ENCODE measurements at regions not wholly inside any gene's neighbourhood (a gene's known extent, or its start where the extent isn't known, plus 50 kb on each side); places are given as distances from the start of the nearest gene placed in this dataset.
"Not testable (repeated sequence)": the region's sequence is repeated elsewhere in the genome, so short reads cannot be mapped to it uniquely, and the experiment has no call there.

DNA sequence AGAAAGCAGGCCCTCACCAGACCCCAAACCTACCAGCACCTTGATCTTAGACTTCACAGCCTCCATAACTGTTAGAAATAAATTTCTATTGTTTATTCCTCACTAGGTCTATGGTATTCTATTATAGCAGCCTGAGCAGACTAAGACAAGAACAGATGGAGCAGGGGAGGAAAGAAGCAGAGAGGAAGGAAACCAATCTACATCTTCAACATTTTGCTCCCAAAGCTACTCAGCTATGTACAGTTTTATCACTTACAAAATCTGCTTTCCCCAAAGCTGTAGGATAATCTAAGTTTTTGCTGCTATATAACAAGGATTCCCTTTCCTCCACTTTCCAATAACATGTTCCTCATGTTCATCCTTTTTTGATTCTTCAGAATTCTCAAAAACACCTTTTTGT is 274.4 kb upstream of the CHAC2 start:
- TF ChIP-seq, protein P1, sequence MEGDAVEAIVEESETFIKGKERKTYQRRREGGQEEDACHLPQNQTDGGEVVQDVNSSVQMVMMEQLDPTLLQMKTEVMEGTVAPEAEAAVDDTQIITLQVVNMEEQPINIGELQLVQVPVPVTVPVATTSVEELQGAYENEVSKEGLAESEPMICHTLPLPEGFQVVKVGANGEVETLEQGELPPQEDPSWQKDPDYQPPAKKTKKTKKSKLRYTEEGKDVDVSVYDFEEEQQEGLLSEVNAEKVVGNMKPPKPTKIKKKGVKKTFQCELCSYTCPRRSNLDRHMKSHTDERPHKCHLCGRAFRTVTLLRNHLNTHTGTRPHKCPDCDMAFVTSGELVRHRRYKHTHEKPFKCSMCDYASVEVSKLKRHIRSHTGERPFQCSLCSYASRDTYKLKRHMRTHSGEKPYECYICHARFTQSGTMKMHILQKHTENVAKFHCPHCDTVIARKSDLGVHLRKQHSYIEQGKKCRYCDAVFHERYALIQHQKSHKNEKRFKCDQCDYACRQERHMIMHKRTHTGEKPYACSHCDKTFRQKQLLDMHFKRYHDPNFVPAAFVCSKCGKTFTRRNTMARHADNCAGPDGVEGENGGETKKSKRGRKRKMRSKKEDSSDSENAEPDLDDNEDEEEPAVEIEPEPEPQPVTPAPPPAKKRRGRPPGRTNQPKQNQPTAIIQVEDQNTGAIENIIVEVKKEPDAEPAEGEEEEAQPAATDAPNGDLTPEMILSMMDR (IDR thresholded peaks at IDR 0.05; ENCODE audit: low read depth, low read length) = no peak
- no peak overlapping the region for H3K4me3 ChIP-seq (ENCODE audit: low read depth, low read length)

DNA sequence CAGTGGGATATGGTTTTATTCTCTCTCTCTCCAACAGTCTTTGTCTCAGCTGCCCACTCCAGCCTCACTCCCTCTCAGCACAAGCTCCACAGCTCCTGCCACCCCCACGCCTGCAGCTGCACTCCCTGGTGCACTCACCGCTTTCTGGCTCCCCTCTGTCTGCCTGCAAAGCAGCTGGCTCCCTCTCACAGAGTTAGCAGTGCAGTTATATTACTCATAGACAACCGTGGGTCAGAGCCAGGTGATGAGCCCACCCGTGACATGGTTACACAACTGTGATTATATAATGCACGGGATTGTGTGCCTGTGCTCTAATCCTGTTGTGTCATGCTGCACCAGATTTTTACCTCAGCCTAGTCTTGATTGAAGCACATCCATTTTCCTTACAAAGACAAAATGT is 276.9 kb upstream of the CHAC2 start:
- H3K4me3 ChIP-seq (ENCODE audit: low read depth, low read length) = no peak overlapping the region
- TF ChIP-seq, protein P1 (IDR thresholded peaks at IDR 0.05; ENCODE audit: low read depth, low read length) = no peak

DNA sequence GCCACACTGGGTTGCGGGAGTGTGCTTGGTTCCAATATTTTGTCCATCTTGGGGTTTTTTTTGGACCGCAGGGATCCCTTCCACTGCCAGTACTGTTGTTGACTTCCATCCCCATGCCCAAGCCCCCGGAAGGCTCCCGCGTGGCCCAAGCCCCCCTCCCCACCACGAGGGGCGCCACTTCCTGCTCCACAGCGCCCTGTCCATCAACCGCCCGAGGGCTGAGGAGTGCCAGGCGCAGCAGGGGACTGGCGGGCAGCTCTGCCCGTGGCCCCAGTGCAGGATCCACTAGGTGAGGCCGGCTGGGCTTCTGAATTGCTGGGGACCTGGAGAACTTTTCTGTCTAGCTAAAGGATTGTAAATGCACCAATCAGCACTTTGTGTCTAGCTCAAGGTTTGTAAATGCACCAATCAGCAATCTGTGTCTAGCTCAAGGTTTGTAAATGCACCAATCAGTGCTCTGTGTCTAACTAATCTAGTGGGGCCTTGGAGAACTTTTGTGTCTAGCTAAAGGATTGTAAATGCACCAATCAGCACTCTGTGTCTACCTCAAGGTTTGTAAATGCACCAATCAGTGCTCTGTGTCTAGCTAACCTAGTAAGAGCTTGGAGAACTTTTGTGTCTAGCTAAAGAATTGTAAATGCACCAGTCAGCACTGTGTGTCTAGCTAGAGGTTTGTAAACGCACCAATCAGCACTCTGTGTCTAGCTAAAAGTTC is 281.3 kb upstream of the CHAC2 start:
- not testable (repeated sequence) for H3K4me3 ChIP-seq (ENCODE audit: low read depth, low read length)

DNA sequence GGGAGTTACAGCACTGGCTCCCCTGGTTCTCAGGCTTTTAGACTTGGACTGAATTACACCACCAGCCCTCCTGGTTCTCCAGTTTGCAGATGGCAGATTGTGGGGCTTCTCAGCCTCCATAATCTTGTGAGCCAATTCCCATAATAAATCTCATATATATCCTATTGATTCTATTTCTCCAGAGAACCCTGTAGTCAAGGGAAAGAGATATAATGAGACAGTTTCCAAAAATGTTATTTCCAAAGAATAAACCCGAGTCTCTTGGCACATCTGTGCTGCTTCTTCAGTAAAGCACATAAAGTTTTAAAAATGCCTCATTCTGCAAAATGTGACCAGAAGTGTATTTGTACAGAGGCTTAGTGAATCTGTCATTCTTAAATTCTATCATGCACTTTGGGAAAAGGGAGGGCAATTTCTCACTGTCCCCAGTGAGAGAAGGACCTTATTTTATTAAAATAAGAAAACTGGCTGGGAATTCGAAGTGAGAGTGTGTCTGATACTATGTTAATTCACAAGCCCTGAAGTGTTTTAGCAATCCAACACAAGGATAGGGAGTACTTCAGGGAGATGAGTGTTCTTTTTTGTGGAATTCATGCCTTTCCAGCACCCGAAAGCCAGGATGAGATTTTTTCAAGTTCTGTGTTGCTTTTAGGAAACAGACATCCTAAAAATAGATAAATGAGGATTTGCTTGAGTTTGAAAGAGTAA is 282.4 kb upstream of the CHAC2 start:
- no peak overlapping the region for H3K4me3 ChIP-seq (ENCODE audit: low read depth, low read length)
- TF ChIP-seq, protein P1 (IDR thresholded peaks at IDR 0.05; ENCODE audit: low read depth, low read length) = no peak

DNA sequence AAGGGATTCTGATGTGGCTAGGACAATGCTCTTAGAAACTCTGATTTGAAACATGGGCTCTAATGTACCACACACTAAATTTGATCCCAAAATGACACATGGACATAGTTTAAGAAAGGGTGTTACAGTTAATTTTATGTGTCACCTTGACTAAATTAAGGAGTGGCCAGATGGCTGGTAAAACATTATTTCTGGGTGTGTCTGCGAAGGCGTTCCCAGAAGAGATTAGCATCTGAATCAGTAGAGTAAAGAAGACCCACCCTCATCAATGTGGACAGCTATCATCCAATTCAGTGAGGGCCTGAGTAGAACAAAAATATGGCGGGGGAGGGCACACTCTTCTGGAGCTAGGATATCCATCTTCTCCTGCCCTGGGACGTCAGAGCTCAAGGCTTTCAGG is 283.1 kb upstream of the CHAC2 start:
- TF ChIP-seq, protein P1 (IDR thresholded peaks at IDR 0.05; ENCODE audit: low read depth, low read length) = no peak
- no peak overlapping the region for H3K4me3 ChIP-seq (ENCODE audit: low read depth, low read length)

DNA sequence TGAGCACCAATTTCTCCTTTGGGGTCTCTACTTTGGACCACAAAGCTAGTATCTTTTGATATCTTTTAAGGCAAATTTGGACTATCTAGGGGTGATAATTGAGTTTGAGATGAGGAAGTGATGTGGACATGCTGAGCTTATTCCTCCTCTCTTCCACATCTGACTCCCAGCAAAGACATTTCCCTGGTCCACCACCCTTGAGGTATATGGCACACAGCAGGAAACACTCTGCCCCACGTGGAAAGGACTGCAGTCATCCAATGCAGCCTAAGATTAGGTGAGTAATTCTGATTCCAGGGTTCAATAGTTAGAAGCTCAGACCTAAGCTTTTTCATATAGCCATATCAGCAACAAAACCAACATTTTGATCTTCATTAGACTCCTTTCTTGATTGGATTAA is 290.1 kb upstream of the CHAC2 start:
- H3K4me3 ChIP-seq (ENCODE audit: low read depth, low read length) = no peak overlapping the region
- TF ChIP-seq, protein P1 (IDR thresholded peaks at IDR 0.05; ENCODE audit: low read depth, low read length) = no peak

DNA sequence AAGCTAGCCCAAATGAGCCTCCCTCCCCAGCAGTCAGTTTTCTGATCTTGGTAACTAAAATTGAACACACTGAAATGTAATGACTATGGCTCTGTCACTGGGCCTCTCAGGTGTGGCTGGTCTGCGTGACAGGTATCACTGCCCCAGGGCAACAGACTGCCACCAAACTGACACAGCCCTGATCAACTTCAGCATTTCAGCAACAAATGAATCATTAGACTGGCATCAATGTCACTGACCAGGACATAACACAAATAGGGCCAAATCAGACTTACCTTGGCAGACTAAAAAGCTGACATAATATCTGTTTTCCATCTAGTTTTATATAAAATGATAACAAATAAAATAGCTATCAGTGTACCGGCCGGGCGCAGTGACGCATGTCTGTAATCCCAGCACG is 290.8 kb upstream of the CHAC2 start:
- TF ChIP-seq, protein P1 (IDR thresholded peaks at IDR 0.05; ENCODE audit: low read depth, low read length) = no peak
- no peak overlapping the region for H3K4me3 ChIP-seq (ENCODE audit: low read depth, low read length)
